ENCODE measurements at regions not wholly inside any gene's neighbourhood (a gene's known extent, or its start where the extent isn't known, plus 50 kb on each side); places are given as distances from the start of the nearest gene placed in this dataset.

DNA sequence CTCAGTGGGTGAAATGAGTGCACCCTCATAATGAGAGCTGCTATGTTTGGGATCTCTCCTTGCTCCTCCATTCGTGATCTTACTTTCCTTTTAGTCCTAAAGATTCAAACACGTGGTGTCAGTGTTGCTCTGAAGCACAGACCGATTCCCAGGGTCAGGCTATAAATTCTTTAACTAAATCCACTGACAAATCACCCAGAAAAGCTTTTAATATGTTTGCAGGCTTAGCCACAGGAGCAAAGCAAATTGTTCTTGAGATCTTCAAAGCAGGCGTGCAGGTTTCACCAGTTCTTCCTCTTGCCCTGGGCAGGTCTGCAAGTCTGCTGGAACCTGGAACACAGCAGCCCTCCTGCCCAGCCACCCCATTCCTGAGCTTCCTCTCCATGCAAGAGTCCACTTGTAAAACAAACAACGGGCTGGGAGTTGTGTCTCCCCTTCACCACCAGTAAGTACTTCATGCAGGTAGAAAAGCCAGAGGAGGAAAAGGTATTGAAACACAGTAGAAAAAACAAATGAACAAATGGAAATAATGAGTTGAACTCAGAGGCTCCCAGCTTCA lies 70.1 kb upstream of the ENPP6 start:
- no peak for DNase-seq (ENCODE audit: low spot score)
- in situ Hi-C loops (cut with MboI; ENCODE audit: low sequenced_read_pairs, unreplicated experiment) = no loop called here
- TF ChIP-seq, protein P1, sequence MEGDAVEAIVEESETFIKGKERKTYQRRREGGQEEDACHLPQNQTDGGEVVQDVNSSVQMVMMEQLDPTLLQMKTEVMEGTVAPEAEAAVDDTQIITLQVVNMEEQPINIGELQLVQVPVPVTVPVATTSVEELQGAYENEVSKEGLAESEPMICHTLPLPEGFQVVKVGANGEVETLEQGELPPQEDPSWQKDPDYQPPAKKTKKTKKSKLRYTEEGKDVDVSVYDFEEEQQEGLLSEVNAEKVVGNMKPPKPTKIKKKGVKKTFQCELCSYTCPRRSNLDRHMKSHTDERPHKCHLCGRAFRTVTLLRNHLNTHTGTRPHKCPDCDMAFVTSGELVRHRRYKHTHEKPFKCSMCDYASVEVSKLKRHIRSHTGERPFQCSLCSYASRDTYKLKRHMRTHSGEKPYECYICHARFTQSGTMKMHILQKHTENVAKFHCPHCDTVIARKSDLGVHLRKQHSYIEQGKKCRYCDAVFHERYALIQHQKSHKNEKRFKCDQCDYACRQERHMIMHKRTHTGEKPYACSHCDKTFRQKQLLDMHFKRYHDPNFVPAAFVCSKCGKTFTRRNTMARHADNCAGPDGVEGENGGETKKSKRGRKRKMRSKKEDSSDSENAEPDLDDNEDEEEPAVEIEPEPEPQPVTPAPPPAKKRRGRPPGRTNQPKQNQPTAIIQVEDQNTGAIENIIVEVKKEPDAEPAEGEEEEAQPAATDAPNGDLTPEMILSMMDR (IDR thresholded peaks at IDR 0.05; ENCODE audit: borderline replicate concordance, control extremely low read depth, extremely low read depth, insufficient read depth, missing control alignments) = peak; percentile 17

DNA sequence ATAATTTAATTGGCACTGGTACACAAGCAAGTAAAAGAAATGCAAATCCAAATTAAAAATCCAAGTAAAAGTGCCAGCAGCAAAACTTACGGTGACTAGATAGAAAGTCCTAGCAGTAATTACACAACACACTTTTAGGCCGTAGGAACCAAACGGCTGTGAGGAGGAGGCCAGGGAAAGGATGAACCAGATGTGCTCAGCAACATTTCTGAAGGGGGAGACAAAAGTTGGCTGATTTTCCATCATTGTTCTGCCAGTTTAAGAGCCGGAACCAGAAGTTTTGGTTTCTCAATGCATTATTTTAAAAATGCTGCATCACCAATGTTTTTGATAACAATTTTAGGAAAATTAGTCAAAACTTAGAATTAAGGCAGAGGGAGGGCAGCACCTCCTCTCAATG lies 68.7 kb upstream of the ENPP6 start:
- in situ Hi-C loops (cut with MboI; ENCODE audit: low sequenced_read_pairs, unreplicated experiment) = no loop called here
- TF ChIP-seq, protein P1 (IDR thresholded peaks at IDR 0.05; ENCODE audit: borderline replicate concordance, control extremely low read depth, extremely low read depth, insufficient read depth, missing control alignments) = no peak
- no peak for DNase-seq (ENCODE audit: low spot score)

DNA sequence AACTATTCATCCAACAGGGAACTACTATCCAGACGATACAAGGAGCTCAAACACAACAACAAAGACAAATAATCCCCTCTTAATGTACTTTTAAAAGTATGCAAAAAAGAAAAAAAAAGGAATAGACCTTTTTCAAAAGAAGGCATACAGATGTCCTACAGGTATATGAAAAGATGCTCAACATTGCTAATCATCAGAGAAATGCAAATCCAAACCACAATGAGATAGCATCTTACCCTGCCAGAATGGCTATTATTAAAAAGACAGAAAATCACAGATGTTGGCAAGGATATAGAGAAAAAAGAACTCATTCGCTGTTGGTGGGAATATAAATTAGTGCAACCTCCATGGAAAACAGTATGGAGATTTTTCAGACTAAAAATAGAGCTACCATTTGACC lies 67.1 kb upstream of the ENPP6 start:
- TF ChIP-seq, protein P1 (IDR thresholded peaks at IDR 0.05; ENCODE audit: borderline replicate concordance, control extremely low read depth, extremely low read depth, insufficient read depth, missing control alignments) = no peak
- DNase-seq (ENCODE audit: low spot score) = no peak
- in situ Hi-C loops (cut with MboI; ENCODE audit: low sequenced_read_pairs, unreplicated experiment) = no loop called here

DNA sequence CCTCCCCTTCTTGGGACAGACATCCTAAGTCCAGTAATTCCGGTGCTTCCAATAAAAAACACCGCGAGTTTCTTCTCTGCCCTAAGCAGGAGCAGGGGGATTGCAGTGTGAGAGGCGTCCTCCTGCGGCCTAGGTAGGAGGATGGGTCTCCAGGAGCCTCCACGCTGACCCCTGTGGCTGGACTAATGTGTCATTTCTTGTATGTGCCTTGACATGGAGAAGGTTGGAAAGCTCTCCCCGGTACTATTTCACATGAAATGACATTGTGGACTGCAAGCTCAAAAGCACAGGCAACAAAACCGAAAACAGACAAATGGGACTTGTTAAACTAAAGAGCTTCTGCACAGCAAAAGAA lies 66.6 kb upstream of the ENPP6 start:
- no peak for DNase-seq (ENCODE audit: low spot score)
- TF ChIP-seq, protein P1 (IDR thresholded peaks at IDR 0.05; ENCODE audit: borderline replicate concordance, control extremely low read depth, extremely low read depth, insufficient read depth, missing control alignments) = no peak
- in situ Hi-C loops (cut with MboI; ENCODE audit: low sequenced_read_pairs, unreplicated experiment) = no loop called here

DNA sequence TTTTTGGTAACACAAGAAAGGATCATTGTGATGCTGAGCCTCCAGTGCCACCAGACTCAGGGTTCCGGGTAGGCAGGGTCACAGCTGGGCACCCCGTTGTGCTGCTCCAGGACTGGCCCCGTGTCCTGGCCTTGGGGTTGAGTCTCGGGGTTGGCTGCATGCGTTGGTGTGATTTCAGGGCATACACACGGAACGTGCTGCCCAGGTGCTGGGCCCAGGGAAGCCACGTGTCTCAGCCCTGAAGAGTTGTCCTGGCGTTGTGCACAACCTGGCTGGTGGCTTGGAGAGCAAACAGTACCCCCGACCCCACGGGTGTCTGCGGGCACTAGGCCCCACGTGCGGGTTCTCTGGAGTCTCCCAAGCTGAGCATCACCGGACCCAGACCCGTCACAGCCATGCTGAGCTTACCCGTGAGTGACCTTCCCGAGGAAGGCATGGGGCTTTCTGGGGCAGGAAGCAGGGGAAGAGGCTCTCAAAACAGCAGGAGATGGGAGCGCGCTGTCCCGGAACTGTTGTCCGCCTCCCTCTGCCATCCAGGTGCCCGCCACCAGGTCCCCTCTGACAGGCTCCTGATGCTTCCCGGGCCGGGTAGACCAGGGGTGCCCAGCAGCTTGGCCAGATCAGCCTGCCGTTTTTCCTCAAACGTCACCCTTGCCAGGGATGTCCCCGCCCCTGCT lies 66.1 kb upstream of the ENPP6 start:
- in situ Hi-C loops (cut with MboI; ENCODE audit: low sequenced_read_pairs, unreplicated experiment) = no loop called here
- TF ChIP-seq, protein P1 (IDR thresholded peaks at IDR 0.05; ENCODE audit: borderline replicate concordance, control extremely low read depth, extremely low read depth, insufficient read depth, missing control alignments) = no peak
- no peak for DNase-seq (ENCODE audit: low spot score)

DNA sequence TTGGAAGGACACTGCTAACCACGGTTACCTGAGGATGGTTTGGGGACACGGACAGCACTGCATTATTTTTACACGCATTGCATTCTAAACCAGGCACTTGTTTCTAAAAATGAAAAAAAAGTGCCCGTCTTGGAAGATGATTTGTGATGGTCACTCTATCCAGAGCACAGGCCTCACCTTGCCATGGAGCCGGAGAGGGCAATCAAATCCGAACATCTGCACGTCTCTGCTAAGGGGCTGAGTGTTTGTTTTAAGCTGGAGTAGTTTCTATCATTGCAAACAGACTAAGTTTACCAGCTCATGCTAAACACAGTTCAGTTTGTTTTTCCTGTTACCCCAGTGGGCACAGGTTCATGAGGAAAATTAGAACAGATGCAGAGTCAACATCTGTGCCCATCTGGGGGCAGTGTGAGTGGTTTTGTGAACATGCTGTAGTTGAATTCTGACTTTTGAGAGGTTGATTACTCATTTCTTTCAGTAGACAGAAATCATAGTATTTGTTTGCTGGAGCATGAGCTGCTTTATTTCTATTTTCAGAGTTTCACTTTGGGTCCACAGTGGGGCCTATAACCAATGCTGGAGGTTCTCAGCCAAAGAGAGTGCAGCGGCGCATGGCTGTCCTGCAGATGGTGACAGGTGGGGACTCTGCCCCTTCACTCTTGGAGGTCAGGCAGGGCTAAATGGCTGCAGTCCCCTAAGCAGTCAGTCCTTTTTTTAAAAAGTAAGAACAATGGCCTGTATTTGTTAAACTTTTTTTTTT lies 65.4 kb upstream of the ENPP6 start:
- TF ChIP-seq, protein P1 (IDR thresholded peaks at IDR 0.05; ENCODE audit: borderline replicate concordance, control extremely low read depth, extremely low read depth, insufficient read depth, missing control alignments) = peak; percentile 24
- peak; percentile 81 for DNase-seq (ENCODE audit: low spot score)
- in situ Hi-C loops (cut with MboI; ENCODE audit: low sequenced_read_pairs, unreplicated experiment) = no loop called here
